ENCODE measurements at regions not wholly inside any gene's neighbourhood (a gene's known extent, or its start where the extent isn't known, plus 50 kb on each side); places are given as distances from the start of the nearest gene placed in this dataset.
"Not testable (repeated sequence)": the region's sequence is repeated elsewhere in the genome, so short reads cannot be mapped to it uniquely, and the experiment has no call there.

DNA sequence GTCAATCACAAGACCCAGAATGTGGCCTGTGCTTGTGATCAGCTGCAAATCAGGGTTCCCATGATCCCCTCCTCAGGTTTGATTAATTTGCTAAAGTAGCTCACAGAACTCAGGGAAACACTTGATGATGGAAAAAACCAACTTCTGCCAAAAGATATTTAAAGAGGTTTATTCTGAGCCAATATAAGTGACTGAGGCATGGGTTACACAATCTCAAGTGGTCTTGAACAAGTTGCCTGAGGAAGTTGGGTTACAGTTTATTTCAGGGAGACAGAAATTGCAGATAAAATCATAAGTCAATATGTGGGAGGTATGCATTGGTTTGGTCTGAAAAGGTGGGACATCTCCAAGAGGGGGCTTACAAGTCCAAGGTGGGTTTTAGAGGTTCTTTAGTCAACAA is 243.1 kb downstream of the S1PR1 start:
- no peak for DNase-seq

DNA sequence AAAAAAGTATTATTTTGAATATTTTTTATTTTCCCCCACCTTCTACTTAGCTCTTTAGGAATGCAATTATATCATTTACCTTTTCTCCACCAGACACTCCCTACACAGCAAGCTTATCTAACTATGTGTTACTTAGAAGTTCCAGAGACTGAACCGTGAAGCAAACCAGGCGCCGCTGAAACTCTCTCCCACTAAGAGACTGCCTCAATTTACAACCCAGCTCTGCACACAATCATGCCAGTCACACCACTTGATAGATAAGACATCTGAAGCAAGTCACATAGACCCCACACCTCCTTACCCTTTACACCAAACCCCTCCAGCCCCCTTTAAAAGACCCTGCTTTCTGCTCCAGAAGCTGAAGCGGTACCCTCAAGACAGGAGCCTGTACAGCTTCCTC is 245.5 kb downstream of the S1PR1 start:
- DNase-seq, result no peak

DNA sequence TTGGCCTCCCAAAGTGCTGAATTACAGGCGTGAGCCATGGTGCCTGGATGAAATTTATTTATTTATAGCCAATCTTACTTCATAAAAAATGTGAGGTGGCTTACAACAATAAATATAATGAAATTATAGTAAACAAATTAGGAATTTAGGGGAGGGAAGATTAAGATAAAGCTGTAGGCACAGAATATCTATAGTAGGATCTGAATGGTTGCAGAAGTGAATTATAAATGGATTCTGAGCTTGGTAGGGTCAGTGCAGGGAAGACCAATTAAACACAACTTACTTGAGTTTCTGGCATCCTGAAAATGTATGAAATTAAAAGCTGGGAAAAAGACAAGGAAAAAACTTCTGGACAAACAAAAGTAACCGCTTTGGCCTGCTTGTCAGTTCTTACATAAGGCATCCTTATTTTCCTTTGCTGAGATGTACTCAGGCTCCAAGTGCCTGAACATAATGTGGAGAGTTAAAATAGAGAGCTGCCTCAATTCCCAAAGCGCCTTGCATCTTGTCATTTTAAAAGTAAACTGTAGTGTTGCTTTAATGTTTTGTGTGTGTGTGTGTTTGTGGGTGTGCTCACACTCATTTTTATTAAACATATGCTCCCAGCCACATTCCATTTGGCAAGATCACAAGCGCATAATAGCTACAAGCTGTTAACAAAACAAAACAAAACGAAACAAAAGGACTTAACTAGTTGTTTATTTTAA is 247.3 kb downstream of the S1PR1 start:
- DNase-seq, result no peak

DNA sequence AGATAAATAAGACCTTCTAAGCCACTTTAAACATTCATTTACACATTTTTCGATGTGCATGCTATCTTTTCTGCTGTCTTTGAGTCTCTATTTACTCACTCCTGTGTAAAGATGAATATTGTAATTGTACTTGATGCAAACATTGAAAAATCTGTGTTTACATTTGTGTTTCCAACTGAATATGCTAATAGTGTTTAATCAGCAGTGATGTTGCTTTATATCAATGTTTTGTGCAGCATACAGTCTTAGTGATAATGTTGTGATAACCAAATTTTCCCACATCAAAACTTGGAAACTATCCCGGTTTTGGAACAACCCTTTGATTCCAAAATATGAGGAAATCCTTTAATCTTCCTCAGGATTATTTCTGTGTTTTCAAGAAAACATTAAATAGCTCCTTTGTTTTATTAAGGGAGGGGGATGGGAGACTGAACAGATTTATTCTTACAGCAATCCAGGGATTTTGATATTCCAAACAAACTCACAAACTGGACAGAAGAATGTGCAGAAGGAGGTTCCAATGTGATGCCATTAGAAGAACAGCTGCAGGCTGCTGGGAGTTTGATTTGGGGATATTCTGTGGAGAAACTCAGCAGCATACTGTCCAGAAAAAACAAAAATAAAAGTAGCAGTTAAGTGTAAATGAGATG is 248.0 kb downstream of the S1PR1 start:
- DNase-seq, result no peak

DNA sequence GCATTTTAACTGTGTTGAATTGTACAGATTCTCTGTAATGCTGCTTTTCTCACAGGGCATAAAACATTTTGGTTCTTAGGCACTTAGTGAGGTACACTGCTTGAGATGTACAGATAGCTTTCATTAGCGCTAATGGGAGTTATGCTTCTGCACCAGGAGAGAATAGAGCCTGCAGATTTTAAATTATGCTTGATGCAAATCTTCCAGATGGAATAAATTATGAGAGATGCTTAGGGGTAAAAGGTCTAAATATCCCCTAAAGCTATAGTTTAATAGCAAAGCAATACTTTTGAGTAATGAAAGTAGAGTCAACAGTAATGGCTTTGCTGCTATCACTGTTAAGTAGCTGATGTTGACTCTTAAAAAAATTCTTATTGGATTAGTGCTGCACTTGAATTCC is 248.9 kb downstream of the S1PR1 start:
- DNase-seq, result no peak

DNA sequence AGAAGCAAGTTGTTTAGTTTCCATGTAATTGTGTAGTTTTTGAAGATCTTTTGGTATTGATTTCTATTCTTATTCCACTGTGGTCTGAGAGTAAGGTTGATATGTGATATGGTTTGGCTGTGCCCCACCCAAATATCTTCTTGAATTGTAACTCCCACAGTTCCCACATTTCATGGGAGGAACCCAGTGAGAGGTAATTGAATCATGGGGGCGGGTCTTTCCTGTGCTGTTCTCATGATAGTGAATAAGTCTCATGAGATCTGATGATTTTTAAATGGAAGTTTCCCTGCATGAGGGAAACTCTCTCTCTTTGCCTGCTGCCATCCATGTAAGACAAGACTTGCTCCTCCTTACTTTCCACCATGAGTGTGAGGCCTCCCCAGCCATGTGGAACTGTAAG is 255.3 kb downstream of the S1PR1 start:
- DNase-seq, result not testable (repeated sequence)

DNA sequence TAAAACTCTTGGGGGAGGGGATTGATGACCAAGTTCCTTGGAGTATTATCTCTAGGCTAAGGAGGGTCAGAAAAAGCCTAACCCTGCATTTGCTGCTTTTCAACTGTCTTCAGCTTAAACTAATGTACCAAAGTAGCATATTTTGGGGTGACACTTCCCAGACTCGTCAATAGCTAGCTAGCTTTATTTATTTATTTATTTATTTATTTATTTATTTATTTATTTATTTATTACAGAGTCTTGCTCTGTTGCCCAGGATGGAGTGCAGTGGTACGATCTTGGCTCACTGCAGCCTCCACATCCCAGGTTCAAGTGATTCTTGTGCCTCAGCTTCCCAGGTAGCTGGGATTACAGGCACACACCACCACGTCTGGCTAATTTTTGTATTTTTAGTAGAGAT is 257.1 kb downstream of the S1PR1 start:
- not testable (repeated sequence) for DNase-seq

DNA sequence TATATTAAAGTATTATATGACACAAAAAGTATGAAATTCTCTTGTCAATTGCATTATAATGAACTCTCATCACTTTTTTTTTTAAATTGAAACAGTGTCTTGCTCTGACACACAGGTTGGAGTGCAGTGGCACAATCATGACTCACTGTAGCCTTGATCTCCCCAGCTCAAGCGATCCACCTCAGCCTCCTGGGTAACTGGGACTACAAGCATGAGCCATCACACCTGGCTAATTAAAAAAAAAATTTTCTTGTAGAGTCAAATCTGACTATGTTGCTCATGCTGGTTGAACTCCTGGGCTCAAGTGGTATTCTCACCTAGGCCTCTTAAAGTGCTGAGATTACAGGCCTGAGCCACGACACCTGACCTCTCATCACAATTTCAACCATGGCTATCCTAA is 259.3 kb downstream of the S1PR1 start:
- no peak for DNase-seq

DNA sequence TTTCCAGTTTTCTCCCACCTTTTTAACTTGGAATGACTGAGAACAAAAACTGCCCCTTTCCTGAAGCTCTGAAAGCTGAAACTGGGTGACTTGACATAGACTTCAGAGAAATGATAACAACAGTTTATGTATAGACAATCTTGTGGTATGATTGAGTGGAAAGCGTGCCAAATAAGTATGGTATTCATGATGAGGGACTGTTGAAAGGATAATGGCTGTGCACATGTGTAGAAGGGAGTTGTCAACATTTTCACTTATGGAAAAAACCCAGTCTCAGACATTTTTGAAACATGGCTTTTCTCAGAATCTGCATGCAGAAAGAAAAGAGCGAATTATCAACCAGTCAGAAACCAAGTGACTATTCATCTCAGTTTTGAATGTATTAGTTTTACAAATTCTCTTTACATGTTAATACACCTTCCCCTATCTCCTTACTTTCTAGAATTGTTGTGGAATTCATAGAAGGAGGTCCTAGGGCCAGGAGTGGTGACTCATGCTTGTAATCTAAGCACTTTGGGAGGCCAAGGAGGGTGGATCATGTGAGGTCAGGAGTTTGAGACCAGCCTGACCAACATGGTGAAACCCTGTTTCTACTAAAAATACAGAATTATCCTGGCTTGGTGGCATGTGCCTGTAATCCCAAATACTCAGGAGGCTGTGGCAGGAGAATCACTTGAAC is 261.2 kb downstream of the S1PR1 start:
- DNase-seq, result no peak

DNA sequence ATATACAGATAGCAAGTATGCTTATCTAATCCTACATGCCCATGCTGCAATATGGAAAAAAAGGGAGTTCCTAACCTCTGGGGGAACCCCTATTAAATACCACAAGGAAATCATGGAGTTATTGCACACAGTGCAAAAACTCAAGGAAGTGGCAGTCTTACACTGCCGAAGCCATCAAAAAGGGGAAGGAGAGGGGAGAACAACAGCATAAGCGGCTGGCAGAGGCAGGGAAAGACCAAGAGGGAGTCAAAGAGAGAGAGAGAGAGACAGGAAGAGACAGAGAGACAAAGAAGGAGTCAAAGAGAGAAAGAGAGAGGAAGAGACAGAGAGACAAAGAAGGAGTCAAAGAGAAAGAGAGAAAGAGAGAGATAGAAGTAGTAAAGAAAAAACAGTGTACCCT is 267.3 kb downstream of the S1PR1 start:
- not testable (repeated sequence) for DNase-seq

DNA sequence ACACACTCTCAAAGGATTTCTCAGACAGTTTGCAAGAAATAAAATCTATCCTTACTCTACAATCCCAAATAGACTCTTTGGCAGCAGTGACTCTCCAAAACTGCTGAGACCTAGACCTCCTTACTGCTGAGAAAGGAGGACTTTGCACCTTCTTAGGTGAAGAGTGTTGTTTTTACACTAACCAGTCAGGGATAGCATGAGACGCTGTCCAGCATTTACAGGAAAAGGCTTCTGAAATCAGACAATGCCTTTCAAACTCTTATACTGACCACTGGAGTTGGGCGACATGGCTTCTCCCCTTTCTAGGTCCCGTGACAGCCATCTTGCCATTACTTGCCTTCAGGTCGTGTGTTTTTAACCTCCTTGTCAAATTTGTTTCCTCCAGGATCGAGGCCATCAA is 268.4 kb downstream of the S1PR1 start:
- DNase-seq, result not testable (repeated sequence)

DNA sequence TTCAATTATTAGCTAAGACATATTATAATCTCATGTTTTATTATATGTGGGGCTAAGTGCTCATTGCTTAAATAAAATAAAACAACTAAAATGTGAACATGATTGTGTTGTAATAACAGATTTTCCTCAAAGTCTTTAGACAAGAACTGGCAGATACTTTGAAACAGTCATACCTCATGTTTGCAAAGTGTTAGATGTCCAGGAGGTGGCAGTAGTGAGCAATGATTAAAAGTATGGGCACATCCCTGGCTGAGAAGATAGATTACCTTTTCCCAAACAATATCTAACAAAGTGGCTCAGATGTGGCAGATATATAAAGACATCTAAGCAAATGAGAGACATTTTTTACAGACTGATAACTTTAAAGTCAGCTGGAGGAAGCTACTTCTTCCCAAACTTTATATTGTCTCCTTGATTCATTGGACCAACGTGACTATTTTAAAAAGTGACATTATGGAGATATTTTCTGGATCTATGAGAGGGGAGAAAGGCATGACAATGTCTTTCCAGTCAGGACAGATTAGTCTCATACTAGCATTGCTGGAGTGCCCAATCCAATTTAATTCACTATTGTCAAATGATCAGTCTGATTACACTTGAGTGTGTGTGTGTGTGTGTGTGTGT is 269.8 kb downstream of the S1PR1 start:
- DNase-seq, result peak in 4 of 56 donors; percentile 1 to 37 (median 5)

DNA sequence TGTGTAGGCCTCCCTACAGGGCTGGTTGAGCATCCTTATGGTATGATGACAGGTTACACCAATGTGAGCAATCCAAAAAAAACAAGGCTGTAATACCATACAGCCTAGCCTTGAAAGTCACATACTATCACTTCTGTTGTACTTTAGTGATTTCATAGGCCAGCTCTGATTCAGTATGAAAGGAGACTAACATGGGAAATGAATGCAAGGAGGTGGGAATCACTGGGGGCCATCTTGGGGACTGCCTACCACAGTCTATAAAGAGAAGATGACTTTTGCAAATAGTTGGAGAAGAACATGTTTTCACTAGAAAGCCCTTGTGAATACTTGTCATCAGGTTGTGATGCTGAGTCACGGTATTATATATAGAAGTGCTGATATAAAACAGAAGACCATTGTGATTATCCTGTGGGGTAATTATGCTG is 270.7 kb downstream of the S1PR1 start:
- no peak for DNase-seq

DNA sequence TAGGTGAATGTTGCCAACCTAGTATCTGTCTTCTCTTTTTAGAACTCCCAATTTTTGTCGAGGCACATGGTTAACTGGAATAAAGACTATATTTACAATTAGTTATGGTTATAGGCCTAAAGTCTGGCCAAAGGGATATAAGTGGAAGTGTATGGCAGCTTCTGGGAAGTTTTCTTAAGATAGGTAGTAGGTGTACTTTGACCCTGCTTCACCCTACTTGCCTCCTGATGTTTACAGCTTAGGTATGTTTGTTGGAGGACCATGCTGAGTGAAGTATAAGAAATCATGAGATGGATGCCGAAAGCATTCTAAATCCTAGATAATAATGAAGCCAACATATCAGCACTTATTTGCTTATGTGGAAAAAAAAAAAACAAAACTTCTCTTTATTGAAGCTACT is 272.1 kb downstream of the S1PR1 start:
- DNase-seq, result no peak

DNA sequence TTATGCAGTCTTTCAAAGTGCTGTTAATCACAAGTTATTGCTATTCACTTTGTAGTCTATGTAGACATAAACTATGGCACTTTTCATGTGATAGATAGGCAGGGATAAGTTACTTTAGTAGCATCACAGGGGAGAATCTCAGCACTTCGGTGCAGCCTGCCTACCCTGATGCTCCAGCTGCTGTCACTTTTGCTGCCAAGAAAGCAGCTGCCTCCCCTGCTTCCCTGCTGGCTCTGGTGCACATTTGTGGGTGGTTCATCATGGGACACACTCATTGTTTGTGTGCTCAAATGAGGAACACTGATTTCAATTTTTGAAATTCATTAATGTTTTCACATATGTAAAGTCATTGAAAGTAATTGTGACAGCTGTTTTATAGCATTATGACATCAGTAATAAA is 272.6 kb downstream of the S1PR1 start:
- peak in 15 of 56 donors; percentile 1 to 33 (median 13) for DNase-seq

DNA sequence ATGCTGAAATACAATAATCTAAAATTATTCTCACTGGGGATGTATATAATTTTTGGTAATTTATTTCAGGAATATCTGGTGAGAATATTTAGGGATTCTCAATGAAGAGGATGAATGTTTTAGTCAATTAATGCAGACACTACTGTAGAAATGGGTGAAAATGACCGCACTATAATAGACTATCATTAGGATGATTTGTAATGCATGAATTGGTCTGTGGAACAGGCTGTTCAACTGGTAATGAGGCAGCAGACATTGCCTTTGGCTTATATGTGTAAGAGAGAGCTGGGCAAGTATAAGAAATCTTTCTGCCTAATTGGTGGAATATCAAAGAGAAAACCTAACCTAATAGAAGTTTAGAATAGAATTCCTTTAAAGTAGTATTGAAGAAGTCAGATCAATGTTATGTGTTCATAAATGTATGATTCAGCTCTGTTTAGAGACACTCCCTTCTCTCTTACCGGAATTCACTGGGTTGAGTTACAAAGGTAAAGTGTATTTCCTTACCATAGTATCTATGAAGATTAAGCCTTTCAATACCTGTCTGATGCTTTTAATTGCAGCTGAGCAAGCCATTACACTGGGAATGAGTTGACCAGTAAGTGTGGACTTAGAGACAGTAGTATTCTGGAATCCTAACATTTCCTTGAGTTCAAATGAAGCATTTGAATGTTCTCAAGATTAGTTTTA is 274.5 kb downstream of the S1PR1 start:
- DNase-seq, result no peak

DNA sequence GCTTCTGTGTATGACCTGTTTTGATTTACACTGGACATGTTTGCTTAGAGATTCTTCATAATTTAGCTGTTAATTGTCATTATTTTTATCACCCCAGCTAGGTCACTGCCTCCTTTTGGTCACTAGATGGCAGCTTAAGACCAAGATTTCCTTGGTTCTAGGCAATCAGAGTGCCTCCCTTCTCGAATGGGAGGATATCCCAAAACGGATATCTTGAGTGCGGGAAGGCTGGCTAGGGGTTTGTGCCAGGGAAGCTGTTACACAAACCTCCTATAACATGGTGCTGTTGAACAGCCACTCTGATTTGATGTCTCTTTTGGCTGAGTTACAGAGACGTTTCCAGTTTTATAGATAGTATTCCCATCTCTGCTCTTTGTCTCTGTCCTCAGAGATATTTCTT is 283.5 kb downstream of the S1PR1 start:
- DNase-seq, result peak in 1 of 56 donors; percentile 2

DNA sequence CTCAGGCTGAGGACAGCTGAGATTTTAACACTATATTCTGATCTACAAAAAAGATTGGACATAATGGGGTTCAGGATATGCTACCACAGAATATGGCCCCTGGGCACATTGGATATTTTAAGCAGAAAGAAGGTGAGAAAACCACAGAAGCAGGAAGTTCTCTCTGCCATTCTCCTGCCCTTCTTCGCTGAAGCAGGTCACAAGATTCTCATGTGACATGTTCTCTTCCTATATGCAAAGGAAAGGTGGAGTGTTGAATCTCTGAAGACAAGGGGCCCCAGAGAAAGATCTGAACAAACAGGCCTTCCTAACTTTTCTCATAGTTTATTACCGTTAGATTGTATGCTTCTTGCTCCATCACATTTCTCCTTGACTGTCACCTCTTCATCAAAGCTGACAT is 285.7 kb downstream of the S1PR1 start:
- DNase-seq, result no peak

DNA sequence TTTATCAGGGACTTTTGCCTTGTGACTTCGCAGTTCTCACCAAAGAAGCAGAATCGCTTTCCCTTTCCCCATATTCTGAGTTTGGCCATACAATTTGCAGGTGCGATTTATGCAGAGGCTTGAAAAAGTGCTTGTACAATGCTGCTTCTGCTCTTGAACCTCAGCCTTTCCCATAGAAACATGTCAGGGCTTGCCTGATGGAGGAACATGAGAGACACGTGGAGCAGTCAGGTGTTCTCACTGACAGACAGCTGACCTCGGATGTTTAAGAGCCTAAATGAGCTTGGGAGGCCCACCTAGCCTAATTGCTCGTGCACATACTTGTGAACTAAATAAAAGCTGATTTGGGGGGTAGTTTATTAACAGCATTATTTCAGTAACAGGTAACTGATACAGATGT is 290.0 kb downstream of the S1PR1 start:
- DNase-seq, result no peak

DNA sequence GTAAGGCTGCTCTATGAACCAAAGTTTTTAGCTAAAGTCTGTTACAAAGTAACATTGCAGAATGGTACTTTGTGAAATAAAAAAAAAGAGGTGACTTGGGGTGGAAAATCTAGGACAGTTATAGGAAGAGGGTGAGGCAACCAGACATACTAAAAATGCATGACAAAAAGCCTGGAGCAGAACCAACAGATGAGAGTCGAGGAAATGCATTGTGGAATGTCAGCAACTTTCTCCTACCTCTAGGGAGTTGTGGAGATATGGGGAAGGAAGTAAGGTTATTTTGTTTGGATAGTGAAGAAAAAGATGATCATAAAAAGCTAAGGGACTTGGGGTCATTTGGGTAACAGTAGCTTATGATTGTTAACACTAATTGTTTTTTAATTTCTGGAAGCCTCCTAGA is 295.6 kb downstream of the S1PR1 start:
- DNase-seq, result no peak

DNA sequence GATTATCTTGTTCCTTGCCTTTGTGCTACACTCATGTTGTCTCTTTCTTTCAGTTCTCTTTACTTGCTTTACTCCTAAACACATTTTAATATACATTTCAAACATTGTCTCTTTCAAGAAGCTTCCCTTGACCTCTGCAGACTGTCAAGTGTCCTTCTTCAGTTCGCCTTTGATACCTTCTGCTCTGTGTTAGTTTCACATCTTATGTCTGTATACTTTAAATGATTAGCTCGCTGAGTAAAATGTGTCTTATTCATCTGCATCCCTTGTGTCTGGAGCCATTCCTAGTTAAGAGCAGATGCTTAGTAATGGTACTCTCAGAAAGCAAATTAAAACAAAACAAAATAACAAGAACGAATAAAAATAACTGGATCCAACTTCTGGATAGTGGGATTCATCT is 303.3 kb downstream of the S1PR1 start:
- no peak for DNase-seq

DNA sequence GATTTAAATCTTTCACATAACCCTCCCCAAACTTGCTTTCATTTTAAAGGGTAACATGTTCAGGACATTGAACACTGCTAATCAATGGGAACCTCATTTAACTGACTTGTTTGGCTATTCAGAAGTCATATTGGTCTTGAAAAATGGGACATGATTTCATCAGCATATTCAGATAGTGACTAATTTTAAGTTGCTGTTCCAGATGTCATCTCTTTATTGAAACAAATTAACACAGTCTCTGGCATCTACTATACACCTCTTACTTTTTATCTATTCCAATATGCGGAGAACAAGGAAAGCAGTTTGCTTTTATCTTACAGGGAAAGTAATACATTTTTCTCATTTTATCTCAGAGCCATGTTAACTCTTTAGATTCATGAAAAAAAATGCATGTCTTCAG is 310.1 kb downstream of the S1PR1 start:
- no peak for DNase-seq
